T-helper 2 cell treated with Interferon-gamma antibody and Interleukin-4, amounts not matched to agents 5 μg/mL and 100 μg/mL, for 36 hours (primary cell): ENCODE measurements at regions not wholly inside any gene's neighbourhood (a gene's known extent, or its start where the extent isn't known, plus 50 kb on each side); places are given as distances from the start of the nearest gene placed in this dataset.

Experiments
- DNase-seq: peaks from one replicate; pipeline ENCODE4 v3.0.0; 2021; ENCODE audit warnings: low spot score
- H3K27ac Mint-ChIP-seq: one replicate; pipeline ENCODE4 v1.8.0; 2021; ENCODE audit warnings: mild to moderate bottlenecking, mixed read lengths
- H3K27me3 Mint-ChIP-seq: one replicate; pipeline ENCODE4 v1.8.0; 2021; ENCODE audit warnings: low read depth, mixed read lengths
- H3K36me3 Mint-ChIP-seq: one replicate; pipeline ENCODE4 v1.8.0; 2021; ENCODE audit warnings: low read depth, mixed read lengths
- H3K4me1 Mint-ChIP-seq: one replicate; pipeline ENCODE4 v1.8.0; 2021; ENCODE audit warnings: low read depth, mixed read lengths
- H3K4me3 Mint-ChIP-seq: one replicate; pipeline ENCODE4 v1.8.0; 2022; ENCODE audit warnings: mild to moderate bottlenecking, moderate library complexity, mixed read lengths
- H3K9me3 Mint-ChIP-seq: one replicate; pipeline ENCODE4 v1.8.0; 2021; ENCODE audit warnings: mixed read lengths

DNA sequence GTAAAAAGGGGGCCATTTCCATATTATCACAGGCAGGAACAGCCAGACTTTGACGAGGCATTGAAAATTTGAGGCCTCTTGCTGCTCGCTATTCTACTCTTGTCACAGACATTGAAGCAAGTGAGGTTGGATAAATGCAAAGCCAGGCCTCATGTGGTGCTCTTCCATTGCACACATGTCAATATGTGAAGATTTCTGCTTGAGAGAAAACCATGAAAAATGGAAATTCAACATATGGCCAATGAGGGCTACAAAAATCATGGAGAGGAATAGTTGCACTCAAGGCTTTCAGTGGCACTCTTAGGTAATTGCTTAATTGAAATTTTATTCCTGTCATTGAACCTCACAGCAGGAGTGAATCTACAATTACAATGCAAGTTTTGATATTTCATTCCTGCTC, 185.6 kb upstream of the MBNL1 start:
- Mint-ChIP-seq H3K4me3 (no peak overlapping the region), H3K4me1 (no peaks in the 10 kb centered on the region), H3K36me3 (no peaks in the 10 kb centered on the region), H3K9me3 (no peaks in the 10 kb centered on the region), H3K27me3 (peaks cover 4% of the 10 kb centered on the region), H3K27ac (no peak overlapping the region)
- no peak for DNase-seq

DNA sequence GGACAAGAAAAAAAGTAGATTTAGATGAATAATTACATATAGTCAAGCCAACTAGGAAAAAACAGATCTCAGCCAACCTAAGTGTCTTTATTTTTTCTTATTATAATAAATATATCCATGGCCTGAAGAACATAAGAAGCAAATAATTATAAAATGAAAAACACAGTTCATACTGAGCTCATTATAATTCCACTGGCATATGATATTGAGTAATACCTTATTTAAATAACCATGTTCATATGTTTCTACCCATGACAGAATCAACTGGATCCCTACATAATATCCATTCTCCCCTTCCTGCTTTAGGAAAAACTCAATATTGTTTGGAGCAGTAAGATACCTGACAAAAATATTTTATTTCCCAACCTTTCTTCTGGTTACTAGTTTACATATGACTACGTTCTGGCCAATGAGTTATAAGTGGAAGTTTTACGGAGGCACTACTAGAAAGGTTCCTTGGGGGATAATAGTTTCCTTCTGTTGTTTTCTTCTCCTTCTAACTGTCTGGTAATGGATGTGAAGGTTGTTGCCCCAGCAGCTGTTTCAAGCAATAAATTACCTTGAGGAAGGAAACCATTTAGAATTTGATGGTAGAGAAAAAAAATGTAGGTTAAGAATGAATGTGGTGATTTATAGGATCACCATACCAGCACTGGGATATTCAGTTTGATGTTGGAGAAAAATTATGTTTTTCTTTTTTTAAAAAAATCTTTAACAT, 184.1 kb upstream of the MBNL1 start:
- H3K27ac Mint-ChIP-seq = no peak overlapping the region
- H3K27me3 Mint-ChIP-seq = peaks cover 8% of the 10 kb centered on the region
- no peaks in the 10 kb centered on the region for H3K9me3 Mint-ChIP-seq
- no peaks in the 10 kb centered on the region for H3K4me1 Mint-ChIP-seq
- no peak overlapping the region for H3K4me3 Mint-ChIP-seq
- H3K36me3 Mint-ChIP-seq = no peaks in the 10 kb centered on the region
- no peak for DNase-seq

DNA sequence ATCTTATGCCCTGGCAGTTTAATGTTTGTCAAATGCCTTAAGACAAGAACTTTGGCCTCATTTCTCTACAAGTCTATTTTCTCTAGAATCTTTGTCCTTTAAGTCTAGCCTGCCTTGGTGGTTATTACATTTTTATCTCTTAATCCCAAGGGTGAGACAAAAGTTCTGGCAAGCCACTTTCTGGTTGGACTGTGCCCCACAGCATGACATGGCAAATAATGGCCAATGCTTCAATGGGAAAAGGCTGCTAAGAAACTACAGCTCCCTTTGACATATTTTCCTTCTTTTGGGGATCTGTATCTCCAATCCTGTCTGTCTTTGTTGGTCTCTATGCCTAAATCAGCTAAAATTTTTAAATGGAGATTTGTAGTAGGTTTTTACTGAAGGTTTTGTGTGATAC, 181.6 kb upstream of the MBNL1 start:
- Mint-ChIP-seq H3K4me3 (no peak overlapping the region), H3K36me3 (no peaks in the 10 kb centered on the region), H3K4me1 (no peaks in the 10 kb centered on the region), H3K27me3 (peaks cover 18% of the 10 kb centered on the region), H3K9me3 (no peaks in the 10 kb centered on the region), H3K27ac (no peak overlapping the region)
- DNase-seq = no peak

DNA sequence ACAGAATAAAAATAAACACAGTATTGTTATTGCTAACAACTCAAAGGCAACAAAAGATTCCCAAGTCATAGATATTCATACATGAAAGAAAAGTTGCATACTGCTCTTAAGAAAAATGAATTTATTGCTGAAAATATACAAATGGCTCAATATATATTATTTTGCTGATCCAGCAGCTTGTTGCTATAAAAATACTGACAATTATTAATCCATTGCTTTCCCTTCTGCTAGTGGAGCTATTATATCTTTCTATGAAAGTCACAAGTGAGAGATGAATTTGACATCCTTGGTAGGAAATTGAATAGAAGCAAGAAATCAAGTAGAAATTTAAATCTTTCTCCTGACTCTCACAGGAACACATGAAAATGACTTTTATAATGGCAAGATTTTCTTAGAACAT, 179.2 kb upstream of the MBNL1 start:
- no peaks in the 10 kb centered on the region for H3K4me1 Mint-ChIP-seq
- no peak overlapping the region for H3K27ac Mint-ChIP-seq
- no peak overlapping the region for H3K4me3 Mint-ChIP-seq
- no peaks in the 10 kb centered on the region for H3K36me3 Mint-ChIP-seq
- no peaks in the 10 kb centered on the region for H3K9me3 Mint-ChIP-seq
- DNase-seq = no peak
- H3K27me3 Mint-ChIP-seq = peaks cover 19% of the 10 kb centered on the region

DNA sequence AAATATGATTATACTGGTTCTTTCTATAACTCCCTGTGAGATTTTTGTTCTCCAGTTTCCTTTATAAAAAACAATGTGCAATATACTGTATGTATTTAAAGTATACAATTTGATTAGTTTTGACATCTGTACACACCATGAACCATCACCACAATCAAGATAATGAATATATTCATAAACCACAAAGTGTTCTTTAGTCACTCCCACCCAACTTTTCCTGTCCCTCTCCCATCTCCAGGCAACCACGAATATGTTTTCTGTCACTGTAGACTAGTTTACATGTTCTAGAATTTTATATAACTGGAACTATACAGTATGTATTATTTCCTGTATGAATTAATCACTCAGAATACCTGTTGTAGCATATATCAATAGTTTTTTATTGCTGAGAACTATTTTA, 177.0 kb upstream of the MBNL1 start:
- Mint-ChIP-seq H3K9me3 (no peaks in the 10 kb centered on the region), H3K4me3 (no peak overlapping the region), H3K27ac (no peak overlapping the region), H3K27me3 (peaks cover 28% of the 10 kb centered on the region), H3K36me3 (no peaks in the 10 kb centered on the region), H3K4me1 (no peaks in the 10 kb centered on the region)
- no peak for DNase-seq

DNA sequence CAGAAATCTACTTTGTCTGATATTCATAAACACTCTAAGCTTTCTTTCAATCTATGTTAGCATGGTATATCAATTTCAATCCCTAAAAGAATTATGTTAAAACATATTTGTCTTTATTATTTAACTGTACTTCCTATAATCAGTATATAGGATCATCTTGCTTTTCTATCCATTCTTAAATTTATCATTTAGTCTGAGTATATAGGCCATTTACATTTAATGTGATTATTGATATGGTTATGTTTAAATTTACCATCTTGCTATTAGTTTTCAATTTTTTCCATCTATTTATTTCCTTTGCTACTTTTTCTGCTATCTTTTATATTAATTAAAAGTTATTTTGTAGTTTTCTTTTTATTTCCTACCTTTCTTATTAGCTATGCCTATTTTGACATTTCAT, 174.8 kb upstream of the MBNL1 start:
- no peak overlapping the region for H3K27ac Mint-ChIP-seq
- no peaks in the 10 kb centered on the region for H3K9me3 Mint-ChIP-seq
- DNase-seq = no peak
- no peak overlapping the region for H3K4me3 Mint-ChIP-seq
- no peaks in the 10 kb centered on the region for H3K36me3 Mint-ChIP-seq
- no peaks in the 10 kb centered on the region for H3K4me1 Mint-ChIP-seq
- H3K27me3 Mint-ChIP-seq = peaks cover 28% of the 10 kb centered on the region

DNA sequence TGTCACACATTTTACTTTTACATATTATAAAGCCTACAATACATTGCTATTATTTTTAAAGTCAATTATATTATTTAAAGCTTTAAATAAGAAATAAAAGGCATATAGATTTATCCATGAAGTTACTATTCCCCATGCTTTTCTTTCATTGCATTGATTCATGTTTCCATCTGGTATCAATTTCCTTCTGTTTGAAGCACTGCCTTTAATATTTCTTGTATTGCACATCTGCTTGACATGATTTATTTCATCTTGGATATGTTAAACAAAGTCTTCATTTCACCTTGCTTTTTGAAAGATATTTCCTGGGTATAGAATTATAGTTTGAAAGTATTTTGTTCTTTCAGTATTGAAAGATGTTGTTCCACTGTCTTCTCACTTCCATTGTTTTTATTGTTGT, 174.3 kb upstream of the MBNL1 start:
- Mint-ChIP-seq H3K36me3 (no peaks in the 10 kb centered on the region), H3K9me3 (no peaks in the 10 kb centered on the region), H3K4me1 (no peaks in the 10 kb centered on the region), H3K27me3 (peaks cover 27% of the 10 kb centered on the region), H3K27ac (no peak overlapping the region), H3K4me3 (no peak overlapping the region)
- no peak for DNase-seq

DNA sequence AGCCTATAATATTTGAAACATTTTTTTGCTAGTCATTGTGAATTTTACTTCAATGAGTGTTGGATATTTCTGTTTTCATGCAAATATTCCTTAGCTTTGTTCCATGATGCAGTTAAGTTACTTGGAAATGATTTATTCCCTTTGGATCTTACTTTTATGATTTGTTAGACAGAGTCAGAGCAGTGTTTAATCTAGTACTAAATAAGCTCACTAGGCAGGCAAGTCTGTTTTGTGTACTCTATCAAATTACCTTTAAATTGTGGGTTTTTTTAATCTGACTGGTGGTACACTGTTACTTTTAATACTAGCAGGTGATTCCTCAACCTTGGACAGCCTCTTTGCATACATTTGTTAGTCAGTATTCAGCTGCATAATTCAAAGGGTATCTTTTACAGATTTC, 173.3 kb upstream of the MBNL1 start:
- Mint-ChIP-seq H3K4me3 (no peak overlapping the region), H3K27me3 (peaks cover 22% of the 10 kb centered on the region), H3K4me1 (peaks cover 2% of the 10 kb centered on the region), H3K36me3 (no peaks in the 10 kb centered on the region), H3K9me3 (no peaks in the 10 kb centered on the region), H3K27ac (no peak overlapping the region)
- DNase-seq = no peak

DNA sequence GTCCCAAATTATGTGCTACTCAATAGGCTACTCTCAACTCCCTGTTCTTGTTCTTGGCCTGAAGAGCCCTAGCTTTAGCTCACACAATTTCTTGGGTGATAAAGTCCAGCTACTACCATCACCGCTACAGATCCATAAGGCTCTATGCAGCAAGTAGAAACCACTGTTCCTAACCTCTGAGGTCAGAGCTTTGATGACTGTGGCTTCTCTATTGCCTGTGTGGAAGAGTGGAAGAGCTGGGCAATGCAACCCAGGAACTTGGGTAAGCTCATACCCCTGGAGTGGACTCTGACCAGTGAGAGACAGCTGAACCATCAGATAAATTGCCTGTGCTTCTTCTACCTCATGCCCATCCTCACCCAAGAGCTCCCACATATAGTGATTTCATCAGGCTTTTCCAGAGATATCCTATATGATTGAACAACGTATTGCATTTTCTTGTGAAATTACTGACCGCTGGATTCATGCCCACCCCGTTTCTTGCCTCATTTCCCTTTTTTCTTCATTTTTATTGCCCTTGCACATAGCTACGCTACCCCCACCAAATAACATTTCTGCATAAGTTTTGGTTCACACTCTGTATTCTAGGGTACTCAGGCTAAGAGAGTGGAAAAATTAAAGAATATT, 172.3 kb upstream of the MBNL1 start:
- H3K36me3 Mint-ChIP-seq = no peaks in the 10 kb centered on the region
- peaks cover 19% of the 10 kb centered on the region for H3K27me3 Mint-ChIP-seq
- H3K4me1 Mint-ChIP-seq = peaks cover 7% of the 10 kb centered on the region
- H3K9me3 Mint-ChIP-seq = no peaks in the 10 kb centered on the region
- H3K4me3 Mint-ChIP-seq = no peak overlapping the region
- no peak overlapping the region for H3K27ac Mint-ChIP-seq
- DNase-seq = no peak

DNA sequence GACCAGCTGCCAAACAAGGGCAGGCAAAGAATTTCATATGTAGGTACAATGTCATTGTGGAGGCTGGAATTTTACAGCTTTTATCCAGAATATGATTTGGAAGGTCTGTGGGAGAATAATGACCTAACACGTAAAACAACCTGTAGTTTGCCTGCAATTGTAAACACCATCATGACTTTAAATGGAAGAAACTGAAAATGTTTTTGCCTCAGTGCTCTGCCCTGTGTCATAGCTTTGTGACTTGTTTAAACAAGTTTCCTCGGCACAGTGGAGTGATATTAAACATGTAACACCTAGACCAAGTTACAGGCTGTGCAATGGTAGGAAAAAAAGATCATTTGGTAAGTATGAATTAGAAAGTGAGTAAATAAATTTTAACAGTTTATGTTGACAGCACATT, 171.6 kb upstream of the MBNL1 start:
- Mint-ChIP-seq H3K4me1 (peaks cover 7% of the 10 kb centered on the region), H3K36me3 (no peaks in the 10 kb centered on the region), H3K4me3 (no peak overlapping the region), H3K27ac (no peak overlapping the region), H3K27me3 (peaks cover 22% of the 10 kb centered on the region), H3K9me3 (no peaks in the 10 kb centered on the region)
- no peak for DNase-seq

DNA sequence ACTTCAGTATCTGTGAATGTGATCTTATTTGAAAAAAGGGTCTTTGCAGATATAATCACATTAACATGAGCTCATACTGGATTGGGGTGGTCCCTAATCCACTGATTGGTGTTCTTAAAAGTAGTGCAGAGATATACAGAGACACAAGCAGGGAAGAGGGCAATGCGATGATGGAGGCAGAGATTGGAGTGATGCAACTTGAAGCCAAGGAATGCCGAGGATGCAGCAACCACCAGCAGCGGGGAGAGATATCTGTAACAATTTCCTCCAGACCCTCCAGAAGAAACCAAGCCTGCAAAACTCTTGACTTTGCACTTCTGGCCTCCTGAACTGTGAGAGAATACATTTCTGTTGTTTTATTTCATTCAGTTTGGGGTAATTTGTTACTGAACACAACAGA, 171.0 kb upstream of the MBNL1 start:
- no peak for DNase-seq
- Mint-ChIP-seq H3K4me1 (peaks cover 7% of the 10 kb centered on the region), H3K4me3 (no peak overlapping the region), H3K27me3 (peaks cover 27% of the 10 kb centered on the region), H3K36me3 (no peaks in the 10 kb centered on the region), H3K9me3 (no peaks in the 10 kb centered on the region), H3K27ac (no peak overlapping the region)

DNA sequence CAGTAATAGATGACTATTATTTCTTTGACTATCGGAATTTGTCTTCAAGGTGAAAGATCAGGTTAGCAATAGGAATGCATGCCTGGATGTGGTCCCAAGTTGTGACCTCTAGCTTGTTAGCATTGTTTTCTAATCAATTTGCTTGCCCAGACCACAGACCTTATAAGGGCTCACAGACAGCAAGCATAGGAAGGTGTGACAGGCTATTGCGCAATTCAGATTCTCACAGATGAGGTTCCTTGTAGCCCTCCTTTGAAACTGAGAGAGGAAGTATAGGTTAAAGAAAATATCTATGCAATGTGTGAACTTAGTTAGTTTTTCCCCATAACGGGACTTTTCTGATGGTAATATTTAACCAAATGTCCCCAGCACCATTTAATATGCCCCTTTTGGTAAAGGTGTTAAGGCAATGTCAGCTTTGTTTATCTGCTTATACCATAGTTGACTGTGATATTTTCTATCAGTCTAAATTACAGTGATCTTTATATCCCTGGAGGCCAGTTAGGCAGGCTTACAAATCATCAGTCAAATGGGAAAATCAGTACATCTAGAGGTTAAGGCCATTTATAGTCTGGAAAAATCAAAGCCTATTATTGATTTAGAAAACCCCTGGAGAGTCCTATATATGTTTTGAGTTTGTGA, 168.1 kb upstream of the MBNL1 start:
- no peak for DNase-seq

DNA sequence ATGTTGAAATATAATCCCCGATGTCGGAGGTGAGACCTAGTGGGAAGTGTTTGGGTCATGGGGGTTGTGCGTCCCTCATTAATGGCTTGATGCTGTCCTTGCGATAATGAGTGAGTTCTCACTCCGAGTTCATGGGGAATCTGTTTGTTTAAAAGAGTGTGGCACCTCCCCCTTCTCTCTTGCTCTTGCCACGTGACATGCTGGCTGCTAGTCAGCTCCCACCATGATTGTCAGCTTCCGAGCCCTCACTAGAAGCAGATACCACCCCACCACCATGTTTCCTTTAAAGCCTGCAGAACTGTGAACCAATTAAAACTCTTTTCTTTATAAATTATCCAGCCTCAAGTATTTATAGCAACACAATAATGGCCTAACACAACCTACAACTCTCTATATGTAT, 166.3 kb upstream of the MBNL1 start:
- Mint-ChIP-seq H3K36me3 (no peaks in the 10 kb centered on the region), H3K9me3 (no peaks in the 10 kb centered on the region), H3K27me3 (peaks cover 27% of the 10 kb centered on the region), H3K4me3 (no peak overlapping the region), H3K4me1 (peaks cover 7% of the 10 kb centered on the region), H3K27ac (no peak overlapping the region)
- no peak for DNase-seq

More for the DNA sequence above, 168.1 kb upstream of the MBNL1 start:
- Mint-ChIP-seq H3K27me3 (peaks cover 30% of the 10 kb centered on the region), H3K4me1 (peaks cover 7% of the 10 kb centered on the region), H3K36me3 (no peaks in the 10 kb centered on the region), H3K4me3 (no peak overlapping the region), H3K9me3 (no peaks in the 10 kb centered on the region), H3K27ac (no peak overlapping the region)

DNA sequence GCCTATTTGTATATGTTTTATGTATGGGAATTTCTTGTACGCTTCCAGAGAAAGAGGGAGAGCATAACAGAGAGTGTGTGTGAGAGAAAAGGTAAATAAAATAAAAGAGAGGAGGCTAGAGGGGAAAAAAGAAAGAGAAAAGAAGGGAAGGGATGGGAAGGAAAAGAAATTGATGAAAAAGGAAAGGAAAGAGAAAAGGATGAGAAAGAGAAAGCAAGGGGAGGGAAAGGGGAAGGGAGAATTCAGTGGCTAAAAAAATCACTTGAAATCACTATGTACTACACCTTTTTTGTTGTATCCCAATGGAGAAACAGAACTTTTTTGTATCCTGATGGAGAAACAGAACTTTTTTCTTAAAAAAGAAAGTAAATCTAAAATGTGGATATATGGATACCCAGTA, 165.5 kb upstream of the MBNL1 start:
- Mint-ChIP-seq H3K4me1 (peaks cover 7% of the 10 kb centered on the region), H3K4me3 (no peak overlapping the region), H3K36me3 (no peaks in the 10 kb centered on the region), H3K27ac (no peak overlapping the region), H3K27me3 (peaks cover 26% of the 10 kb centered on the region), H3K9me3 (no peaks in the 10 kb centered on the region)
- no peak for DNase-seq
